ENCODE measurements at regions not wholly inside any gene's neighbourhood (a gene's known extent, or its start where the extent isn't known, plus 50 kb on each side); places are given as distances from the start of the nearest gene placed in this dataset.

DNA sequence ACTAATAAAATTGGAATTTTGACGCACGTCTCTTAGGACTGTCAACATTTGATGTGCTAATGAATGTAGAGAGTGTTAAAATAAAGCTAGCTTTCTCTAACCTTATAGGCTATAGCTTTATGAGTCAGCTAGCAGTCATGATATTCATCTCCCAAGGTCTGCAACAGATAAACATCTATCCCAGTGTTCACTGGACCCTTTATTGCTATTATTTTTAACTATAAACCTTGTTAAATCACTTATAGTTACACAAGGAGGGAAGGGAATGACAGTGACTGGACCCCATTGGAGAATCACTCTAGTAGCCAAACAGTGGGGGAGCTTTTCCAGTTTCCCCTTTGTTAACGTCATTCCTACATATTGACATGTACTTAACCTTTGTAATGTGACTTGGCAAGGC is 67.9 kb upstream of the SHISA3 start:
- H3K79me2 ChIP-seq (ENCODE audit: control insufficient read depth, insufficient read depth, low read length, poor library complexity) = no peaks in the 10 kb centered on the region
- no peak overlapping the region for H4K12ac ChIP-seq (ENCODE audit: low read depth, low read length)
- no peak overlapping the region for H2BK120ac ChIP-seq (ENCODE audit: insufficient read depth, low read length, poor library complexity)
- no peak overlapping the region for H3K4ac ChIP-seq (ENCODE audit: low read depth, low read length)
- WGBS (ENCODE audit: extremely low coverage, insufficient coverage, insufficient read length) = no CpG with 5 or more reads among the region's 3 CpGs
- no peaks in the 10 kb centered on the region for H3K9me3 ChIP-seq (ENCODE audit: insufficient read depth, low read depth, low read length)
- no peak for DNase-seq
- no peaks in the 10 kb centered on the region for H3K27me3 ChIP-seq (ENCODE audit: insufficient read depth, low read length)
- H2AK5ac ChIP-seq (ENCODE audit: low read length) = no peak overlapping the region
- no peak overlapping the region for H4K91ac ChIP-seq (ENCODE audit: low read depth, low read length)
- H3K79me1 ChIP-seq (ENCODE audit: low read length) = no peaks in the 10 kb centered on the region
- no peak overlapping the region for H2BK5ac ChIP-seq (ENCODE audit: low read depth, low read length, poor library complexity)
- no peak overlapping the region for H3K18ac ChIP-seq (ENCODE audit: low read length)
- no peak overlapping the region for H3K23ac ChIP-seq (ENCODE audit: low read length)
- no peak overlapping the region for H3K9ac ChIP-seq (ENCODE audit: low read length)
- no peaks in the 10 kb centered on the region for H3K36me3 ChIP-seq (ENCODE audit: control insufficient read depth in 1 of 2, insufficient read depth in 2 of 2, low read length in 2 of 2)
- no peak overlapping the region for H3K4me3 ChIP-seq (ENCODE audit: low read depth, low read length)
- H3K27ac ChIP-seq (ENCODE audit: low read depth, low read length) = no peak overlapping the region
- no peak overlapping the region for H3K14ac ChIP-seq (ENCODE audit: low read length)
- no peak overlapping the region for H2AFZ ChIP-seq (ENCODE audit: insufficient read depth, low read length, poor library complexity)
- H3K4me1 ChIP-seq (ENCODE audit: control insufficient read depth in 1 of 2, insufficient read depth in 2 of 2, low read length in 2 of 2) = no peaks in the 10 kb centered on the region
- H4K8ac ChIP-seq (ENCODE audit: low read depth, low read length) = no peak overlapping the region
- no peak overlapping the region for H2BK12ac ChIP-seq (ENCODE audit: low read length)
- H3K4me2 ChIP-seq (ENCODE audit: low read length) = no peak overlapping the region

DNA sequence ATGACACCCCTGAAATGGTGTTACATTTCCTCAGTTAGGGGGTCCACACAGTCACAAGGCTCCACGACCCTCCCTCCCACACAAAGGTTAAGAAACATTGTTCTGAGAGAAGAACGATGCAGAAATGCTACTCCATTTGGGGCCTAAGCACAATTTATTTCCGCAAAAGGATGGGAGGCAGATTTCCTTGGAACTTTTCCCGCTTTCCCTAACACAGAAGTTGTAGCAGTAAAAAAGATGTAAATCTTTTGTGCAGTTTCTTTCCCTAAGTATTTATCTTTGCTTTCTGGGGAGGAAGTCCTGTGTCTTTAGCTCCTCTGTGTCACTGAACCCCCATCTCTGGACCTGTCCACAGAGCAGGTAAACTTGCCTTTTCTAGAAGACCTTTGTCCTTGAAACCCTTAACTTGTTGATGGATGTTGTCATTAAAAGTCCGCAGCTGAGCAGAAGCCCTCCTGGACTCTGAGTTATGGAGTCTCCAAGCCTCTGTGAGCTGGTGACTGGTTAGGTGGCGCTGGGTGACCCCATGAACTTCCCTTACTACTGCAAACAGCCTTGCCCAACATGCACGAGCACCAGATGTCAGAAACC is 67.2 kb upstream of the SHISA3 start:
- Histone ChIP-seq H2BK120ac (ENCODE audit: insufficient read depth, low read length, poor library complexity) (no peak overlapping the region), H3K79me2 (ENCODE audit: control insufficient read depth, insufficient read depth, low read length, poor library complexity) (no peaks in the 10 kb centered on the region), H3K27me3 (ENCODE audit: insufficient read depth, low read length) (no peaks in the 10 kb centered on the region), H2BK12ac (ENCODE audit: low read length) (no peak overlapping the region), H3K14ac (ENCODE audit: low read length) (no peak overlapping the region), H3K79me1 (ENCODE audit: low read length) (no peaks in the 10 kb centered on the region), H3K4me1 (ENCODE audit: control insufficient read depth in 1 of 2, insufficient read depth in 2 of 2, low read length in 2 of 2) (no peaks in the 10 kb centered on the region), H3K9me3 (ENCODE audit: insufficient read depth, low read depth, low read length) (no peaks in the 10 kb centered on the region), H2AFZ (ENCODE audit: insufficient read depth, low read length, poor library complexity) (no peak overlapping the region), H3K4ac (ENCODE audit: low read depth, low read length) (no peak overlapping the region), H2BK5ac (ENCODE audit: low read depth, low read length, poor library complexity) (no peak overlapping the region), H3K9ac (ENCODE audit: low read length) (no peak overlapping the region), H3K23ac (ENCODE audit: low read length) (no peak overlapping the region), H3K18ac (ENCODE audit: low read length) (no peak overlapping the region), H3K4me3 (ENCODE audit: low read depth, low read length) (no peak overlapping the region), H4K8ac (ENCODE audit: low read depth, low read length) (no peak overlapping the region), H2AK5ac (ENCODE audit: low read length) (no peak overlapping the region), H3K27ac (ENCODE audit: low read depth, low read length) (no peak overlapping the region), H4K91ac (ENCODE audit: low read depth, low read length) (no peak overlapping the region), H3K36me3 (ENCODE audit: control insufficient read depth in 1 of 2, insufficient read depth in 2 of 2, low read length in 2 of 2) (no peaks in the 10 kb centered on the region), H4K12ac (ENCODE audit: low read depth, low read length) (no peak overlapping the region), H3K4me2 (ENCODE audit: low read length) (no peak overlapping the region)
- WGBS (ENCODE audit: extremely low coverage, insufficient coverage, insufficient read length) = no CpG with 5 or more reads among the region's 7 CpGs
- no peak for DNase-seq

DNA sequence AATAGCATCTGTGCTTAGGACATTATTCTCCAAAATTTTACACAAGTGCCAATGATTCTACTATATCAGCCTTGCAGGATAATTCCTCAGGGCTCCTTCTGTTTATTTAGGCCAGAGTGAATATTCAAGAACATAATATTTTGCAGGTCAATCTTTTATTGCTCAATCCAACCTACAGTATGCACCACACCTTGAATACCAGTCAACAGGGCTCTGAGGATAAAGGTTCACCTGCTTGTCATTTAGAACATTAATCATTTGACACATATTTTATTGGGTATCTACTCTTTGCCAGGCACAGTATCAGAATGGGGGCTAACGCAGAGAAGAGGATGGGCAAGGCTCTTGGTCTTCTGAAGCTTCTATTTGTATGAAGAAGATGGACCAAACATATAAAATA is 66.2 kb upstream of the SHISA3 start:
- H2BK120ac ChIP-seq (ENCODE audit: insufficient read depth, low read length, poor library complexity) = no peak overlapping the region

DNA sequence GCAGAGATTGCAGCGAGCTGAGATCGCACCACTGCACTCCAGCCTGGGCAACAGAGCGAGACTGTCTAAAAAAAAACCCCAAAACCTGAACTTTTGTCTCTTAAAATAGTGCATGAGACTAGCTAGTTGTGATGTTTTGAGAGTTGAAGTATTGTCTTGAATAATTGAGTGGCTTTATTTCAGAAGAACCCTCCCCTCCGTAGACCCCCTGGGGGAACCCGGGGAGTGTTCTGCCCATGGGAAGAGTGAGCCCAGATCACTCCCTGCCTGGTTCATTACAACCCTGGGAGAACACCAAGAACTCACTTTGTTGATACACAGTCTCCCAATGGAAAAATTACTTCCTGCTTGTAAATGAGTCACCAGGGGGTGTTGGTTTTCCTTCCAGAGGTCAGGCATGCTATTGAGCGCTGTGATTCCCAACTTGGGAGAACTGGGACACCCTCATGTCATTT is 65.3 kb upstream of the SHISA3 start:
- Histone ChIP-seq H2BK12ac (ENCODE audit: low read length) (no peak overlapping the region), H3K4me3 (ENCODE audit: low read depth, low read length) (no peak overlapping the region), H4K12ac (ENCODE audit: low read depth, low read length) (no peak overlapping the region), H3K9me3 (ENCODE audit: insufficient read depth, low read depth, low read length) (no peaks in the 10 kb centered on the region), H4K8ac (ENCODE audit: low read depth, low read length) (no peak overlapping the region), H4K91ac (ENCODE audit: low read depth, low read length) (no peak overlapping the region), H3K23ac (ENCODE audit: low read length) (no peak overlapping the region), H3K79me2 (ENCODE audit: control insufficient read depth, insufficient read depth, low read length, poor library complexity) (no peaks in the 10 kb centered on the region), H3K18ac (ENCODE audit: low read length) (no peak overlapping the region), H2AK5ac (ENCODE audit: low read length) (no peak overlapping the region), H3K4ac (ENCODE audit: low read depth, low read length) (no peak overlapping the region), H3K27ac (ENCODE audit: low read depth, low read length) (no peak overlapping the region), H3K4me1 (ENCODE audit: control insufficient read depth in 1 of 2, insufficient read depth in 2 of 2, low read length in 2 of 2) (no peaks in the 10 kb centered on the region), H3K79me1 (ENCODE audit: low read length) (no peaks in the 10 kb centered on the region), H2BK5ac (ENCODE audit: low read depth, low read length, poor library complexity) (no peak overlapping the region), H3K27me3 (ENCODE audit: insufficient read depth, low read length) (no peaks in the 10 kb centered on the region), H2BK120ac (ENCODE audit: insufficient read depth, low read length, poor library complexity) (no peak overlapping the region), H3K4me2 (ENCODE audit: low read length) (no peak overlapping the region), H3K9ac (ENCODE audit: low read length) (no peak overlapping the region), H2AFZ (ENCODE audit: insufficient read depth, low read length, poor library complexity) (no peak overlapping the region), H3K36me3 (ENCODE audit: control insufficient read depth in 1 of 2, insufficient read depth in 2 of 2, low read length in 2 of 2) (no peaks in the 10 kb centered on the region), H3K14ac (ENCODE audit: low read length) (no peak overlapping the region)
- WGBS (ENCODE audit: extremely low coverage, insufficient coverage, insufficient read length) = no CpG with 5 or more reads among the region's 6 CpGs
- DNase-seq = no peak

More for the DNA sequence above, 66.2 kb upstream of the SHISA3 start:
- H2BK5ac ChIP-seq (ENCODE audit: low read depth, low read length, poor library complexity) = no peak overlapping the region
- H3K9ac ChIP-seq (ENCODE audit: low read length) = no peak overlapping the region
- no peak overlapping the region for H2BK12ac ChIP-seq (ENCODE audit: low read length)
- no peak overlapping the region for H2AFZ ChIP-seq (ENCODE audit: insufficient read depth, low read length, poor library complexity)
- no peaks in the 10 kb centered on the region for H3K79me2 ChIP-seq (ENCODE audit: control insufficient read depth, insufficient read depth, low read length, poor library complexity)
- no peak overlapping the region for H3K18ac ChIP-seq (ENCODE audit: low read length)
- no peak overlapping the region for H4K91ac ChIP-seq (ENCODE audit: low read depth, low read length)
- WGBS (ENCODE audit: extremely low coverage, insufficient coverage, insufficient read length) = no CpG with 5 or more reads among the region's 1 CpG
- H3K27ac ChIP-seq (ENCODE audit: low read depth, low read length) = no peak overlapping the region
- DNase-seq = no peak
- H3K23ac ChIP-seq (ENCODE audit: low read length) = no peak overlapping the region
- H3K27me3 ChIP-seq (ENCODE audit: insufficient read depth, low read length) = no peaks in the 10 kb centered on the region
- H4K8ac ChIP-seq (ENCODE audit: low read depth, low read length) = no peak overlapping the region
- H3K4me2 ChIP-seq (ENCODE audit: low read length) = no peak overlapping the region
- H3K4me3 ChIP-seq (ENCODE audit: low read depth, low read length) = no peak overlapping the region
- H3K79me1 ChIP-seq (ENCODE audit: low read length) = no peaks in the 10 kb centered on the region
- no peak overlapping the region for H2AK5ac ChIP-seq (ENCODE audit: low read length)
- no peaks in the 10 kb centered on the region for H3K9me3 ChIP-seq (ENCODE audit: insufficient read depth, low read depth, low read length)
- H3K4me1 ChIP-seq (ENCODE audit: control insufficient read depth in 1 of 2, insufficient read depth in 2 of 2, low read length in 2 of 2) = no peaks in the 10 kb centered on the region
- no peaks in the 10 kb centered on the region for H3K36me3 ChIP-seq (ENCODE audit: control insufficient read depth in 1 of 2, insufficient read depth in 2 of 2, low read length in 2 of 2)
- no peak overlapping the region for H3K14ac ChIP-seq (ENCODE audit: low read length)
- no peak overlapping the region for H3K4ac ChIP-seq (ENCODE audit: low read depth, low read length)
- H4K12ac ChIP-seq (ENCODE audit: low read depth, low read length) = no peak overlapping the region
